HG03159 (cell line): ENCODE measurements at regions not wholly inside any gene's neighbourhood (a gene's known extent, or its start where the extent isn't known, plus 50 kb on each side); places are given as distances from the start of the nearest gene placed in this dataset.
"Not testable (repeated sequence)": the region's sequence is repeated elsewhere in the genome, so short reads cannot be mapped to it uniquely, and the experiment has no call there.

Experiments used
- ATAC-seq: cut with Tn5 transposase; IDR thresholded peaks from one replicate; pipeline ENCODE4 v1.9.1; 2021; ENCODE audit warnings: mild to moderate bottlenecking, moderate library complexity; ENCODE audit not compliant: unreplicated experiment

GRCh38 chr14:56419750-56420149 lies 159.8 kb upstream of the TMEM260 start:
- ATAC-seq: no peak

GRCh38 chr14:56422221-56422620 lies 157.4 kb upstream of the TMEM260 start:
- ATAC-seq: no peak

- no peak for ATAC-seq
These were observed 156.8 kb upstream of the TMEM260 start for GRCh38 chr14:56422703-56423213.

GRCh38 chr14:56423544-56423943 lies 156.1 kb upstream of the TMEM260 start:
- ATAC-seq: no peak

- ATAC-seq: no peak
These were observed 148.6 kb upstream of the TMEM260 start for GRCh38 chr14:56431013-56431412.

GRCh38 chr14:56449670-56450213 lies 129.9 kb upstream of the TMEM260 start:
- no peak for ATAC-seq

- ATAC-seq: no peak
These were observed 126.7 kb upstream of the TMEM260 start for GRCh38 chr14:56452940-56453339.

GRCh38 chr14:56454680-56455079 lies 124.9 kb upstream of the TMEM260 start:
- ATAC-seq: not testable (repeated sequence)

GRCh38 chr14:56460469-56460868 lies 119.1 kb upstream of the TMEM260 start:
- no peak for ATAC-seq

- ATAC-seq: no peak
These were observed 118.0 kb upstream of the TMEM260 start for GRCh38 chr14:56461276-56462275.

- no peak for ATAC-seq
These were observed 116.2 kb upstream of the TMEM260 start for GRCh38 chr14:56463271-56463890.

- ATAC-seq: no peak
These were observed 108.5 kb upstream of the TMEM260 start for GRCh38 chr14:56471056-56471455.

GRCh38 chr14:56474419-56475022 lies 105.1 kb upstream of the TMEM260 start:
- ATAC-seq: peak; percentile 54

GRCh38 chr14:56482310-56482911 lies 97.2 kb upstream of the TMEM260 start:
- no peak for ATAC-seq

GRCh38 chr14:56487090-56487667 lies 92.4 kb upstream of the TMEM260 start:
- no peak for ATAC-seq

GRCh38 chr14:56487761-56488160 lies 91.8 kb upstream of the TMEM260 start:
- ATAC-seq: no peak

GRCh38 chr14:56488306-56488705 lies 91.3 kb upstream of the TMEM260 start:
- no peak for ATAC-seq

GRCh38 chr14:56490379-56490778 lies 89.2 kb upstream of the TMEM260 start:
- ATAC-seq: no peak

- ATAC-seq: peak; percentile 79
These were observed 88.0 kb upstream of the TMEM260 start for GRCh38 chr14:56491299-56492285.
